DND-41 (cell line): ENCODE measurements at regions not wholly inside any gene's neighbourhood (a gene's known extent, or its start where the extent isn't known, plus 50 kb on each side); places are given as distances from the start of the nearest gene placed in this dataset.

ENCODE experiments used
- ATAC-seq: fragments of 200-7000 bp; cut with Tn5 transposase; 3 replicates; pipeline ENCODE4 v1.9.1; 2021; ENCODE audit warnings: low read depth; ENCODE audit not compliant: insufficient read depth
- DNase-seq: peaks from one replicate; pipeline ENCODE4 v3.0.0-alpha.2; 2020
- H2AFZ ChIP-seq: 2 replicates; pipeline ENCODE4 v1.6.0; 2012; ENCODE audit warnings: low read depth, low read length
- H3K27ac ChIP-seq: 2 replicates; pipeline ENCODE4 v1.5.1; 2012; ENCODE audit warnings: low read length, inconsistent platforms
- H3K27me3 ChIP-seq: fragments of 200-600 bp; sonication (generic); 2 replicates; pipeline ENCODE4 v1.6.0; 2012; ENCODE audit warnings: low read length, mild to moderate bottlenecking, inconsistent platforms; ENCODE audit not compliant: insufficient read depth, poor library complexity
- H3K36me3 ChIP-seq: 2 replicates; pipeline ENCODE4 v1.5.1; 2012; ENCODE audit warnings: low read length, inconsistent platforms; ENCODE audit not compliant: insufficient read depth
- H3K4me1 ChIP-seq: 2 replicates; pipeline ENCODE4 v1.5.1; 2012; ENCODE audit warnings: mild to moderate bottlenecking, low read length; ENCODE audit not compliant: insufficient read depth
- H3K4me2 ChIP-seq: 2 replicates; pipeline ENCODE4 v1.6.0; 2012; ENCODE audit warnings: mild to moderate bottlenecking, moderate library complexity, low read length, inconsistent platforms; ENCODE audit not compliant: insufficient read depth
- H3K4me3 ChIP-seq, 2 experiments: fragments of 200-600 bp in 1 of 2; shearing (Covaris generic) in 1 of 2; 2 replicates each; pipeline ENCODE4 v1.5.1; 2012 to 2016; ENCODE audit warnings: inconsistent platforms in 2 of 2, low read length in 2 of 2, mild to moderate bottlenecking in 2 of 2, low read depth in 1 of 2, moderate library complexity in 1 of 2
- H3K79me2 ChIP-seq: 2 replicates; pipeline ENCODE4 v1.6.0; 2012; ENCODE audit warnings: low read length, inconsistent platforms; ENCODE audit not compliant: insufficient read depth
- H3K9ac ChIP-seq: 2 replicates; pipeline ENCODE4 v1.6.0; 2012; ENCODE audit warnings: low read depth, mild to moderate bottlenecking, inconsistent platforms, low read length, moderate library complexity
- H3K9me3 ChIP-seq: 2 replicates; pipeline ENCODE4 v1.5.1; 2012; ENCODE audit warnings: low read length, moderate library complexity, mild to moderate bottlenecking, inconsistent platforms; ENCODE audit not compliant: insufficient read depth, severe bottlenecking
- H4K20me1 ChIP-seq: 2 replicates; pipeline ENCODE4 v1.6.0; 2012; ENCODE audit warnings: low read length; ENCODE audit not compliant: insufficient read depth
- EZH2 ChIP-seq: IDR thresholded peaks from 3 replicates; pipeline ENCODE4 v1.6.1; 2012; ENCODE audit warnings: borderline replicate concordance, low read depth, mild to moderate bottlenecking, moderate library complexity, low read length, inconsistent platforms; ENCODE audit not compliant: severe bottlenecking
- TF ChIP-seq, protein P1 (sequence below): IDR thresholded peaks from 2 replicates; pipeline ENCODE4 v1.5.1; 2012; ENCODE audit warnings: borderline replicate concordance, low read length, moderate library complexity, mild to moderate bottlenecking; ENCODE audit not compliant: poor library complexity, severe bottlenecking; ENCODE audit errors: extremely low read depth

DNA sequence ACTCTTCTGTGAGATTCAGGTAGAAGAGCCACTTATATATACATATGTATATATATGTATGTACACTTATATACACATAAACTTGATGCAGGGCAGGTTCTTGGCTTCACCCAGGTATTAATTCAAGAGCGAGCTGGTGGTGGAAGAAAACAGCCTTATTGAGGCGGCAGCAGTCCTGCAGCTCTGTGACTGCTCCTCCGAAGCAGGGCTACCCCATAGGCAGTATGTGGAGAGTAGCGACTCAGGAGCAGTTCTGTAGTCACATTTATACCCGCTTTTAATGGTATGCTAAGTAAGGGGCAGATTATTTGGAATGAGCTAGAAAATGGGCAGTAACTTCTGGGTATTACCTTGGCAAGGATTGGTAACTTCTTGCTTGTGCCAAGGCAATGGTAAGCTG is 280.6 kb upstream of the TFPI start:
- H3K4me2 ChIP-seq, result no peak overlapping the region
- ATAC-seq (no peak), DNase-seq (no peak)
- H4K20me1 ChIP-seq, result no peaks in the 10 kb centered on the region
- no peak overlapping the region for H3K9ac ChIP-seq
- no peaks in the 10 kb centered on the region for H3K36me3 ChIP-seq
- H3K27ac ChIP-seq, result no peak overlapping the region
- no peak overlapping the region for H2AFZ ChIP-seq
- no peak overlapping the region for H3K4me3 ChIP-seq
- H3K27me3 ChIP-seq, result no peaks in the 10 kb centered on the region
- no peaks in the 10 kb centered on the region for H3K4me1 ChIP-seq
- H3K79me2 ChIP-seq, result no peaks in the 10 kb centered on the region
- TF ChIP-seq, protein P1, sequence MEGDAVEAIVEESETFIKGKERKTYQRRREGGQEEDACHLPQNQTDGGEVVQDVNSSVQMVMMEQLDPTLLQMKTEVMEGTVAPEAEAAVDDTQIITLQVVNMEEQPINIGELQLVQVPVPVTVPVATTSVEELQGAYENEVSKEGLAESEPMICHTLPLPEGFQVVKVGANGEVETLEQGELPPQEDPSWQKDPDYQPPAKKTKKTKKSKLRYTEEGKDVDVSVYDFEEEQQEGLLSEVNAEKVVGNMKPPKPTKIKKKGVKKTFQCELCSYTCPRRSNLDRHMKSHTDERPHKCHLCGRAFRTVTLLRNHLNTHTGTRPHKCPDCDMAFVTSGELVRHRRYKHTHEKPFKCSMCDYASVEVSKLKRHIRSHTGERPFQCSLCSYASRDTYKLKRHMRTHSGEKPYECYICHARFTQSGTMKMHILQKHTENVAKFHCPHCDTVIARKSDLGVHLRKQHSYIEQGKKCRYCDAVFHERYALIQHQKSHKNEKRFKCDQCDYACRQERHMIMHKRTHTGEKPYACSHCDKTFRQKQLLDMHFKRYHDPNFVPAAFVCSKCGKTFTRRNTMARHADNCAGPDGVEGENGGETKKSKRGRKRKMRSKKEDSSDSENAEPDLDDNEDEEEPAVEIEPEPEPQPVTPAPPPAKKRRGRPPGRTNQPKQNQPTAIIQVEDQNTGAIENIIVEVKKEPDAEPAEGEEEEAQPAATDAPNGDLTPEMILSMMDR, result no peak
- no peaks in the 10 kb centered on the region for H3K9me3 ChIP-seq

DNA sequence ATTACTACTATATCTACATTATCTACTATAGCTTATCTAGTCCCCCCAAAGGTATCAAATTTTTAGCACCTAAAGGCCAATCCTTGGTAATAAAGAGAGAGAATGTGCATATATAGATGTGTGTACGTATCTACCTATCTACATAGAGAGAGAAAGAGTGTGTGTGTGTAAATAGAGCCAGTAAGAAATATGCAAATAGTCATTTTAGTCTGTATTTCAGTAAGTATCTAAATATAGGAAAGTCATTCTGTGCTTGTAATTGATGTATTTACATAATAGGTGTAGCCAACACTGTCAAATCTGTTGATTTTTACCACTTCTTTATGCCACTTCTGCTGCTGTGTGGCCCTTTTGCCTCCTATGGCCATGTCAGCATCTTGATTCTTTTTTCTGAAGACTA is 284.5 kb upstream of the TFPI start:
- no peak for DNase-seq
- H3K4me1 ChIP-seq, result no peaks in the 10 kb centered on the region
- no peak overlapping the region for H3K9ac ChIP-seq
- no peaks in the 10 kb centered on the region for H4K20me1 ChIP-seq
- ATAC-seq, result no peak
- no peaks in the 10 kb centered on the region for H3K27me3 ChIP-seq
- H3K9me3 ChIP-seq, result no peaks in the 10 kb centered on the region
- no peaks in the 10 kb centered on the region for H3K36me3 ChIP-seq
- TF ChIP-seq EZH2, result no peak
- TF ChIP-seq, protein P1, result no peak
- H3K4me3 ChIP-seq, result no peak overlapping the region
- H3K27ac ChIP-seq, result no peak overlapping the region
- no peak overlapping the region for H2AFZ ChIP-seq
- H3K4me2 ChIP-seq, result no peak overlapping the region
- H3K79me2 ChIP-seq, result no peaks in the 10 kb centered on the region

DNA sequence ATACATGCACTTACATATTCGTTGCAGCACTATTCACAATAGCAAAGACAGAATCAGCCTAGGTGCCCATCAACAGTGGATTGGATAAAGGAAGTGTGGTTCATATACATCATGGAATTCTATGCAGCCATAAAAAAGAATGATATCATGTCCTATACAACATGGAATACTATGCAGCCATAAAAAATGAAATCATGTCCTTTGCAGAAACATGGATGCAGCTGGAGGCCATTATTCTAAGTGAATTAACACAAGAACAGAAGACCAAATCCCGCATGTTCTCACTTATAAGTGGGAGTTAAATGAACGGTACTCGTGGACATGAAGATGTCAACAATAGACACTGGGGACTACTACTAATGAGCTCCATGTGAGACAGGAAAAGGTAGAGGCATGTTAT is 288.1 kb upstream of the TFPI start:
- no peaks in the 10 kb centered on the region for H3K4me1 ChIP-seq
- no peak overlapping the region for H2AFZ ChIP-seq

More for the DNA sequence above, 288.1 kb upstream of the TFPI start:
- TF ChIP-seq, protein P1, result no peak
- no peak for TF ChIP-seq EZH2
- no peak for DNase-seq
- Histone ChIP-seq H3K4me2 (no peak overlapping the region), H3K9me3 (no peaks in the 10 kb centered on the region), H3K9ac (no peak overlapping the region), H4K20me1 (no peaks in the 10 kb centered on the region), H3K27me3 (no peaks in the 10 kb centered on the region), H3K79me2 (no peaks in the 10 kb centered on the region), H3K36me3 (no peaks in the 10 kb centered on the region), H3K4me3 (no peak overlapping the region), H3K27ac (no peak overlapping the region)
- ATAC-seq, result no peak
